ENCODE measurements at regions not wholly inside any gene's neighbourhood (a gene's known extent, or its start where the extent isn't known, plus 50 kb on each side); places are given as distances from the start of the nearest gene placed in this dataset.

DNA sequence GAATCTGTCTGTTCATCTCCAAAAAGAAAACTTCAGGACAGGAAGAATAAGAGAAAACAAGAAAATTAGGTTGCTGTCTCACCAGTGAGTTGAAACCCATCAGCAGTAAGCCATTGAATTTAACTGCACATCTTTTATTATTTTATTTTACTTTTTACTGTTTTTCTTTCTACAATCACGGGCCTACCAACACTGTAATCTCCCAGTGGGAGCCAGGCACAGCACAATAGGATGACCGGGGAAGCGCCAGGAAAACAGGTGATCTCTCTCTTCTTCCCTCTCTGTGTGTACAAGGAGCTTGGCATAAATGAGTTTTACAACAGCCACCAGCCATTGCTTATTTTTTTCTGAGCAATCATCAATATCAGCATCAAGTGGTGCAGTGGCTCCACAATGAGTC, 113.1 kb upstream of the ESRRG start:
- DNase-seq (ENCODE audit: insufficient read length, low spot score) (no peak), FAIRE-seq (no peak)

DNA sequence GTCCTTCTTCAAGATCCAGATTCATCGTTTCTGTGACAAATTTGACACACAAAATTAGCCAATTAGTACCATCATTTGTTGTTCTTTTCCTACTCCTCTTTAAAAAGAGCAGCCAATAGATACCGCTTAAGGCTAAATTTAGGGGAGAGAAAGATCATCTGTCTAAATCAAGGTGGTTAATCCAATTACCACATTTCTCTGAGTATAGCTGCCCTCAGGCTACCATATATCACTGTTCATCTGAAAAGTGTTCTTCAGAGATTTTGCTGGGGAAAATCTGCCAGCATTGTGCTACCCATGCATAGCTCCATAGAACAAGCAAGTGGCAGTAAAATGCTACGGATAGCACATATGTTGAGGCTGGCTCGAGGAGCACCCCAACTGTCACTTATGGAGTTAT, 110.3 kb upstream of the ESRRG start:
- no peak for FAIRE-seq
- DNase-seq (ENCODE audit: insufficient read length, low spot score) = no peak

DNA sequence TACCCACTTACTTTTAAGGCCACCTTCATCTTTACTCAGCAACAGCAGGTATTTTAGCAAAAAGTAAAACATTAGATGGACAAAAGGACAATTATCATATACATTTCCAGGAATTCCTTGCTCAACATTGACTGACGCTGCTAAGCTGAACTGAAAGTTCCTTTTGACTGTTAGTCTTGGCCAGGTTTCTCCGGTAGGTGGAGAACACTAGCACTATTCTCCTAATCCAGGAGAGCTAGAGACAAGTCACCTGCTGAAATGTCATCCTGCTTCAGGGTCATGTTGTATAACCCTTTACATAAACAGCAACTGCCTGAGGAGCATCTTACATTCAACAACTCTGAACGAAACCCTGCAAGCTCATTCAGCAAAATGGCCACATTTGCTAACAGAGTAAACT, 109.0 kb upstream of the ESRRG start:
- no peak for FAIRE-seq
- no peak for DNase-seq (ENCODE audit: insufficient read length, low spot score)

DNA sequence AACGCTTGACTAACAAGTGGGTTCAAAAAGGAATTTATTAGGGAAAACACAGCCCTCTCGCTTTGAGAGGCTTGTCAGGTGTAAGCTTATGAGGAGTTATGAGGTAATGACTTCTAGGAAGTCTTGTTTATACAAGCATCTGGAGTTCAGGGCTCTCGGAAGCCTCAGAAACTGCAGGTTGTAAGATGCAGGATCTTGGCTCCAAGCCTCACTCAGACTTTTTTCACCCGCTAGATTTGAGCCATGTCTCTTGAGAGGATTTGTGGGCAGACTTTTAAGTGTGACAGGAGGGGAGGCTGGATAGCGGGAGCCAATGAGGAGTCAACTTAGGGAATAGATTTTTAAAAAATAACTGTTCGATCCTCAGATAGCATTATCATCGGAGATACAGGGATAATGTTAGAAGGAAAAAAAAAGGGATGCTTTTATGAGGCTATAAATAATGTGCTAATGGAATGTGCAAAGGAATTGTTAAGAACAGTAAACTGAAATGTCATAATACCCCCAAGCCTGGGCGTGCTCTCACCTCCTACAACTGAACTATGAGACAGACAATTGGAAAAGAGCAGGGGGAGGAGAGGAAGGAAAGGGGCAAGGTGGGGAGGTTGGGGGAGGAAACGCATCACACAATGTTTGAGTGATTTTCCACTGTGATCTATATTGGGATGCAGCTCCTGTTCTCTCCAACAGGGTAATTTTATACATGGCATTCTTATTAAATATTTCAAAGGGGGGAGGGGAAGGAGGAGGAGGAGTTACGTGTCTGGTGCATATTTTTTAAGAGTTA, 107.4 kb upstream of the ESRRG start:
- no peak for DNase-seq (ENCODE audit: insufficient read length, low spot score)
- FAIRE-seq = no peak

DNA sequence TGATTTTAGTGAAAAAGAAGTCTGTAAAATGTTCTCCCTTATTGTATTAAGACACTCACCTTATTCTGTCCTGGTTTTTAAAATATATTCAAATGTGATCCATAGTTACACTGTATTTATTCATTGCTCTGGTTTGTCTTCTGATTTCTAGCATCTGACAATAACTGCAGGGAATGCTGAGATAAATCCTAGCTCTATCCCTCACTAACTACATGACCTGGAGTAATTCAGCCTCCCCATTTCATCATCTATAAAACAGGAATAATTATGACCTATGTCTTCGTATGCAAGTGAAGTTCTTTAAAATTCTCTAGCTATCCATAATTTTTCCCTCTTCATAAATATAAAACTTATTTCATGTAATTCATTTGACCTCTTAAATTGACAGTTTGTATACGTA, 104.0 kb upstream of the ESRRG start:
- FAIRE-seq = no peak
- DNase-seq (ENCODE audit: insufficient read length, low spot score) = no peak

DNA sequence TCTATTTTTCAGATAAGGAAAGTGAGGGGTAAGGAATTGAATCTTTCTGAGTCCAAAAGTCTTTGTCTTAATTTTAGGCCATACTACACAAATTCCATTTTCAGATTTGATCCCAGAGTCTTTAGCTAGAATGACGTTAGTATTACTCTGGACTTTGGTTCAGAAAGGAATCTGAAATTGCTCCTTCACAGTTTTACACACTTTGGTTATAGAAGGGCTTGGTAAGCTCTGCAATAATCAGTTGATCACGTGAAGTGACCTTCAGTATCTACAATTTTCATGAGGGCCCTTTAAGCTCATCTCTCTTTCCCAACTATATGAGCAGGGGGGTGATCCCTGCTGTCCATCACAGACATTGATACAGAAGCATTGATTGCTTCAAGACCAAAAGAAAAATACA, 103.4 kb upstream of the ESRRG start:
- FAIRE-seq = no peak
- DNase-seq (ENCODE audit: insufficient read length, low spot score) = no peak

DNA sequence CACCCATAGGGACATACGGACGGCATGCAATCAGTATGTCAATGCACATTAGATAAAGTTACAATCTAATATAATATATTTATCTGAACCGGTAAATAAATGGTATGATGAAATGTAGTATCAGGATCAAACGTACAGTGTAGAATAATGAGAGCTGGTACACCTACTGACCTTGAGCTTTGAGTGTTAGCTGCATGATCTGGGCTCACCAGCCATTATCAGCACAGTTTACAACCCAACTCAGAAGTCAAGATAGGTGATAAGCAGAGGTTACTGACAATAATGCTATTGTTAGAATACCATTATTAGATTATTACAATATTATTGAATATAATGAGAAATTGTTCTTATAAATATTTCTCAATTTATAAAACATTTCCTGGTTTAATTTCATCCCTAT, 103.0 kb upstream of the ESRRG start:
- FAIRE-seq (no peak), DNase-seq (ENCODE audit: insufficient read length, low spot score) (no peak)

DNA sequence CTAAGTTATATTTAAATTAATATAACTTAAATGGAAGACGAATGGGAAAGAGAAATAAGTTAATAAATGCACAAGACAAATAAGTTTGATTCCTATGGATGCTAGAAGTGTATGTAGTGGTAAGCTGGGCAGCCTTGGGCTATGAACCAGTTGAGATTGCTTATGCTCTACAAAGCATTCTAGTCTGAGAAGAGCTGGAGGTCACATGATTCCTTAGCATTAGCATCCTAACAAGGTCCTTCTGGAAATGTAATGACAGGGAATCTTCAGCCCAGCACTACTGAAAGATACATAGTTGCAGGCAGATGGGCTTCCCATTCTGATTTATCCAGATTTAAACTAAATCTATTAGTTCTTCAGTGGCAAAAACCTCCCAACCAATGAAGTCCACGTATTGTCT, 102.3 kb upstream of the ESRRG start:
- no peak for FAIRE-seq
- no peak for DNase-seq (ENCODE audit: insufficient read length, low spot score)

DNA sequence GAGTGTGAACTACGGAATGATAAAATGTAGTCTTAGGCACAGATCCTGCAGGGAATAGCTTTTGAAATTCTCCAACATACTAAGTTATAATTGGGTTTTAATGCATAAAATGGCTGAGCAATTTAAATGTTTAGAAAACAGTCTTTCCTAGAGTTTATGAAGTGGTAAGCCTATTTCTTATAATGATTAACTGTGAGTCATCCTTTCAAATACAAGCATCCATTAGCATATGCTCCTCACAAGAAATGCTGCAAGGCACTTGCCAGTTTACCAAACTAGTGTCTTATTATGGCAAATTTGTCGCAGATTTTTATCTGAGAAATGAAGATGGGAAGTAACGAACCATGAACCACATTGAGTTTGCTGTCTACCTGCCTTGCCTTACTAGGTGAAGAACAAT, 101.3 kb upstream of the ESRRG start:
- no peak for DNase-seq (ENCODE audit: insufficient read length, low spot score)
- no peak for FAIRE-seq

DNA sequence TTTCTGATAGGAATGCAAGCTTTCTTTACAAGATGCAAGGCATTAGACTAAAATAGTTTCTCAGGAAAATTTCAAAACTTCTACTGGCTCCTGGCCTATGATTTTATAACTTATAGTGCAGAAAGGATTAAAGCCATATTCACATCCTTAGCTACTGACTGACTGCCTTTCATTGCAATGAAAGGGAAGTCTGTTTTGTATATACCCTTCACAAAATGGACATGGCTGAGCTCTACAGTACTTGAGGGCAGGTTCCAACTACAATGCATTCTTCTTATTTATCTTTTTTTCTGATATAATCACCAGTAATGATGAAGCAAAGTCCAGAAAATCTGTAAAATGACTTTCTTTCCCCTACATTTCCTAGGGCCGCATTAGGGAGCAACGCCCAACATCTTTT, 100.5 kb upstream of the ESRRG start:
- no peak for DNase-seq (ENCODE audit: insufficient read length, low spot score)
- FAIRE-seq = no peak

DNA sequence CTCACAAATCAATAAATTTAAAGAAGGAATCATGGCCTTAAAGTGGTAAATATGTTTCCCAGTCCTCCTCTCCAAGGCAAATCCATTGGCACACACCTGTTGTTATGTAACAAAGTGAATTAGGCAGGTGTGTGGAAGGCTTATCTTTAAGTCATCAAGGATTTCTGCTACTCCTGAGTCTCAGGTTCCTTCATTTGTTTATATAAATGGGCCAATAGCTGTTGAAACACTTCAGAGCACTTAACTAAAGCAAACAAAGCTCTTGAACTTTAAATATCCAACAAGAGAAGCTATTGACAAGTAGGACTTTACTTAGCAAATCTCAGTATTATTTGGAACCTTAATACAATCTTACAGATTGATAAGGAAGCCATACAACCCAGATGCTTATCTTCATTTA, 99.3 kb upstream of the ESRRG start:
- FAIRE-seq = no peak
- no peak for DNase-seq (ENCODE audit: insufficient read length, low spot score)

DNA sequence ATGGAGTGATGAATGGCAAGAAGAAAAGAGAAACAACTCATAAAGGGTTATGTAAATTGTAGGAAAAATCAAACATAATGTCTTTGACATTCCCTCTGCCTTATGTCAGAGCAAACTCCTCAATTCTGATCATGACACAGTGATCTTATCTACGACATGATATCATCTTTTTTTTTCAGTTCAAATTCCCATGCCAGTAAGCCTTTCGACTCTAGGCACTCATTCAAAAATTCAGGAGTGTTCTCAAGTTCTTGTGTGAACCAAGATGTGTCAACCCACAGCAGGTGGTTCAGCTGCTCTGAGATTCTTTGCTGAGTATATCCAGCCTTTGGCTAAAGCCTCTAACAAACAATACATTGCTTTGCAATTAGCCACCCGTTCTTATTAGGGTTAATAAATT, 97.1 kb upstream of the ESRRG start:
- no peak for DNase-seq (ENCODE audit: insufficient read length, low spot score)
- FAIRE-seq = no peak

DNA sequence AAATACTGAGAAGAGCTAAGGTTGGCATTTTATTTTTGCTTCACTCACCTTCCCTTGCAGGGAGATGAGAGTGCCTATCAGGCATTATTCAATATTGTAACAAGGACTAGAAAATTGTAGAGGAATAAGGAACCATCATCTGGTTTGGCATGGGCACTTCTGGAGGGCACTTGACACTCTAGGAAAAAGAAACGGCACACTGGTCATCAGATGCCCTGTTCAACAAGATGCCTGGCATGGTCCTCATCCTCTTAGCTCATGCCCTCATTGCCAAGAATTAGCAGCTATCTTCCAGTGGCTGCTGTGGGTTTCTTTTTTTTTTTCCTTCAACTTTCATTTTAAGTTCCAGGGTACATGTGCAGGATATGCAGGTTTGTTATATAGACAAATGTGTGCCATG, 95.1 kb upstream of the ESRRG start:
- FAIRE-seq (no peak), DNase-seq (ENCODE audit: insufficient read length, low spot score) (no peak)

DNA sequence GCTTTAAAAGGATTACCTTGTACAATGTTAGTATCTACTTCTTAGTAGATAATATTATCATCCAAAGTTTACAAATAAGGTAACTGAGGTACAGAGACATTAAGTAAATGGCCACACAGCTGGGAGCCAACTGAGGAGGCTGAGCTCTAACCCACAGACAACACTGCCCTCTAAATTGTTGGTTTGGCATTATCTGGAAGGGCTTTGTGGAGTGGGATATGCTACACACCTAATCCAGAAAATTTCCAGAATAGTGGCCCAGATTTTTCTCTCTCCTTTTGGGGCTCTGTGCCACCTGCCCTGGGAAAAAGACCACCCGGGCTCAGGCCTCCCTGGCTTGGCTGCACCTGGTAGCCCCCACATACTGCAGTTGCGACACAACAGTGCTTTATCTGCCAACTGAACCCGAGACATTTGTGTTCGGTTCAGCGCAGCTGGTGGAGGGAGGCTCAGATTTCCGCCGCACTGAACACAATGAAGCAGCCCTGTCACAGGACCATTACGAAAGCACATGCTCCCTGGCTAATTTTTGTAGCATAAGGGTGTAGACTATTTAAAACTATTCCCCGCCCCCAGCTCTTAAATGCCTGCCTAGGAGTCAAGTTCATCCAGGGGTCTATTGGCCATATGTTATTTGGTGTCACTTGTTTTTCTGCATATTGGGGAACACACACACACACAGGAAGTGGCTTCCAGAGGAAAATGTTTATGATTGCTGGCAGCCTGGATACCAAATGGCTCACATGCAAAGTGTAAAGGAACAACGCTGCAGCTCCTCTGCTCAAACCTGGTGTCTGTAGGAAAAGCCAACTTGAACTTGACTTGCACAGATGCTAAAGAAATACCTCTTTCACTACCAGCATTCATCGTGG, 92.3 kb upstream of the ESRRG start:
- DNase-seq (ENCODE audit: insufficient read length, low spot score) (no peak), FAIRE-seq (no peak)

DNA sequence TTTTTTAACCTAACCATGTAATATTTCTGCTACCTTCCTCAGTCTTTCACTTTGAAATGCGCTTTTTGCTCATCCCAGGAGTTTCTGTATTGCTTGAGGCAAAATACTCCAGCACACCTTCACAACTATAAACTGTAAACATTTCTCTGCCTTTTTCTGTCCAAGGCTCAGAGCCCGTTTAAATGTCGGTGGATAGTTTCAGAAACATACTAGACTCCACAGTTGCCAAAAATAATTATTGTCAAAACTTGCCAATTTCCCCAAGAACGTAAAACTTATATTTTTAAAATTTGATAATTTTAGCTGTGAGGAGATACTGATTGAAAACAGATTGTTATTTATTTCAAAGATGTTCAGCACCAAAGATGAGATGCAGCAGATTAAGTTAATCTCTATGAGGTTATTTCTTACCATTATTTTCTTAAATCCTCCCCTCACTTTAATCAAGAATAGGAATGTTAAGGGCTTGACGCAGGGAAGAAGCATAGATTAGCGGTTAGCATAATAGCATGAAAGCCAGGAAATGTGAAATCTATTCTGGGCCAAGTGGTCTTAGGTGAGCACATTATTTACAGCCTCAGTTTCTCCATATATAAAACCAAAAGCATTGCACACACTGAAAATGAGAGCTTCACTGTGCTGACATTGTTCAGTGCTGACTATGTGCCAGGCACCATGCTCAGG, 91.5 kb upstream of the ESRRG start:
- DNase-seq (ENCODE audit: insufficient read length, low spot score) = no peak
- no peak for FAIRE-seq

DNA sequence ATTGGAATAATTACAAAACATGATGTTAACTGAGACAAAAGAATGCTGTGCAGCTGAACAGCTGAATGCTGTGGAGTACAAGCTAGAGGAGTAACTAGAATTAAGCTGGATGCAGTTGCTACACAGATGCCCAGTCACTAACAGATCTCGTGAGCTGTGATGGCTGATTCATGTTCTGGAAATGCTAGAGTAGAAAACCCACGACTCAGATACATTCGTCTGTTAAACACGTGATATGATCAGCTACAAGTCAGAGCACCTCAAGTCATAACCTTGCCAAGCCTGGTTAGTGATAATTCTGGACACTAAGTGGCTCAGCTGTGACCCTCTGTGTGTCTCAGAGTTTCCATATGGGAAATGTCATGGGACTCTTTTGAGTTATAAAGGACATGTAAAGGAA, 89.7 kb upstream of the ESRRG start:
- FAIRE-seq = no peak
- DNase-seq (ENCODE audit: insufficient read length, low spot score) = no peak

DNA sequence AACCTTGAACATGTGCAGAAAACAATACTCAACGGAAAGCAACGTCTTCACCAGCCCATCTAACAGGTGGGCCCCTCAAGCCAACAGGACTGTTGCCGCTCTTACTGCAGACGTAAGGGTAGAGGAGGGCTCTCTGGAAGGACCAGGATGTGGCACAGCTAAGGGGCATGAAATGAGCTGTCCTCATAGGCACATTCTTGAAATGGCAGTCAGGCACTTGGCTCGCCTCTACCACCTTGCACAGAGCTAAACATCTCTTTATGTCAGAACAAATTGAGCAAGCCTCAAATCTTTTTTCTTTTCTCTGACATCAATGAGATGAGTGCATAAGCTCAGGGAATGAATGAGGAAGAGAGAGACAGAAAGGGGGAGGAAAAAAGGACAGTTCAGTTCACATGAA, 86.4 kb upstream of the ESRRG start:
- FAIRE-seq (no peak), DNase-seq (ENCODE audit: insufficient read length, low spot score) (no peak)

DNA sequence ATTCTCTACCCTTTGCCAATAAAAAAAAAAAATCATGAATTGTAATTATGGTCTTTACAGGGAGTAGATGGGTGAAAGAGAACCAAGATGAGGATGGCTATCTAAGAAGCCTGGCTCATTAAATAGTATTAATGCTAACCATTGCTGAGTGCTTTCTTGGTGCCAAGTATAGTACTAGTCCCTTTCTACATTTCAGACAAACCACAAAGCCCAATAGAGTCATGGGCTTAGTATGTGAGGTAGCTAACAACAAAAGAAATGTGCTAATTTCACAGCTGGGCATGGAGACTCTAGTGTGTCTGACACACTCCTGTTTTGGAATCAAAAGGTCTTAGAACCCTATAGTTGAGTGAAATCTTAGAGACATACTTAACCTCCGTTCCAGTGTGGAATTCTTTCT, 84.5 kb upstream of the ESRRG start:
- FAIRE-seq = no peak
- no peak for DNase-seq (ENCODE audit: insufficient read length, low spot score)

DNA sequence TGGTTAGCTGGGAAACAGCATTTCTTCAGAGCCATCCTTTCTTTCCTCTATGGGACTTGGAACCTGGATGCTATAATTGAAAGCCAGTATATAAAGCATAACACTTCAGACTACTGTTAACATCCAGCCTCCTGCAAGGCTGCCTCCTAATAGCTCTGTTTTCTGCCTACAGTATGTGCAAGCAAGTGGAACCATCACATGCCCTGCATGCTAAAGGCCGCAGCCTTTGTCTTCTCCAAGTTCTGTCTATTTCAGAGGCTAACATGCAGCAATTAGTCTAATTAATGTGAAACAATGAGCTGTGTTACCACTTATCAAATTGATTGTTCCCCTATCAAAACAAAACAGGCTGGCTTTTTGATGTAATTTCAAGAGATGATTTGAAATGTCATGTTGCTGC, 82.7 kb upstream of the ESRRG start:
- DNase-seq (ENCODE audit: insufficient read length, low spot score) (no peak), FAIRE-seq (no peak)

DNA sequence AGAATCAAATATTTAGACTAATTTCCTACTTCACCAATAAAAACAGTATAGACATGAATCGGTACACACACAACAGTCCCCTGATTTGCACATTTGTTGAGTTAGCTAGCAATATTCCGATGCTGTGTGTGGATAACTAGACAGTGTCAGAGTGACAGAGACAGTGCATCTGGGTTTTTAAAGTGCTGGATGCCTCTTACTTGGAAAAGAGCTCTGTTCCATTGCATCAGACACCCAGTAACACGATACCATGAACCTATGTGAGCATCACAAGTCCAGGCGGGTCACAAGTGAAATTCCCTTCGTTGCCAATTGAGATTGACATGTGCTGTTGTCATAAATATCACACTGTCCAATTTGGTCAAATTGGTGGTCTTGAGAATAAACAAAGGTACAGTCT, 82.0 kb upstream of the ESRRG start:
- DNase-seq (ENCODE audit: insufficient read length, low spot score) (no peak), FAIRE-seq (no peak)

DNA sequence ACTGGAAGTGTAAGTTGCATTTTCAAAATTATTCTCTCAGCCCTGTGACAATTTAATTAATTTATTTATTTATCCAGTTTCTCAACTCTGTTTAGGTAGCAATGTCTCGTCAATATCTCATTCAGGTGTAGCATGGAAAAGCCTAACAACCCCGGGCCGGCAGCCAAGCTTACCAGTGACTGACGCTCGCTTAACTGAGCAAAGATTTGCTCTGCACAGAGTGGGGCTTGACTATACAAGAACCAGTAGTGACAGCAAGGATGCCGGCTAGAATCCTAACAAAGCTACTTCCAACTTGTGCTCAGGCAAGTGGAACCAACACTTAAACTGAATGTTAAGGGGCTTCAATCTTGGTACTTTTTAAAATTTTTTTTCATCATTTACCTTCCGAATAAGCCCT, 80.9 kb upstream of the ESRRG start:
- FAIRE-seq = no peak
- no peak for DNase-seq (ENCODE audit: insufficient read length, low spot score)

DNA sequence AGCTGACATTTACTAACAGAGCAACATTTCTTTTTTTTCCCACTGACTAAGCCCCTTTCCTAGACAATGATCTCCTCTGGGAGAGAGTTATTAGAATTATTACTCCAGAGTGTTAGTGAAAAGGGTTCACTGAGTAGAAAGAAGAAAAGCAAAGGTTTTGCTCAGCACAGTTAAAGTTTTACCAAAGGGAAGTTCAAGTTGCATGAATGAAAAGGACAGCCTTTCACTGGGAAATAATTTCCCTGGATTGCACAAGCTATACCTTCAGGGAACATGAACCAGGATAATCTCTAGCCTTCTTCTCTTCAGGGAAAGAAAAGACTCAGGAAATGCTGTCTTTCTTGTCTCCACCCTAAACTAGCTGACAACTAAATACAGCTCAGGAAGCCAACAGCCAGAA, 71.4 kb upstream of the ESRRG start:
- DNase-seq (ENCODE audit: insufficient read length, low spot score) = no peak
- no peak for FAIRE-seq
